Breast epithelium (tissue), 4 donors: ENCODE measurements at regions not wholly inside any gene's neighbourhood (a gene's known extent, or its start where the extent isn't known, plus 50 kb on each side); places are given as distances from the start of the nearest gene placed in this dataset.

Experiments used
- DNase-seq, 2 donors: peaks; one replicate each; pipeline ENCODE4 v3.0.0-alpha.2; 2019; ENCODE audit warnings: low spot score in 2 of 2
- H3K27ac ChIP-seq, 2 donors: fragments of 200-600 bp; sonication (generic) in 1 of 2; one replicate each; pipeline ENCODE4 v1.5.1; 2016 to 2019; ENCODE audit warnings: mild to moderate bottlenecking in 1 of 2
- H3K27me3 ChIP-seq, 2 donors: fragments of 200-600 bp; sonication (generic) in 1 of 2; one replicate each; pipeline versions ENCODE4 v1.5.1 to v1.6.0; 2017 to 2019; ENCODE audit warnings: control low read depth in 1 of 2, mild to moderate bottlenecking in 1 of 2
- H3K36me3 ChIP-seq: fragments of 200-600 bp; one replicate; pipeline ENCODE4 v1.5.1; 2019
- H3K4me1 ChIP-seq, 2 donors: fragments of 200-600 bp; sonication (generic); one replicate each; pipeline ENCODE4 v1.5.1; 2016 to 2019; ENCODE audit warnings: control low read depth in 1 of 2
- H3K4me3 ChIP-seq, 3 donors: fragments of 200-600 bp; sonication (generic); 1 replicate in 2 of 3; 2 replicates in 1 of 3; pipeline ENCODE4 v1.5.1; 2016 to 2019; ENCODE audit warnings: mild to moderate bottlenecking in 3 of 3, moderate library complexity in 2 of 3
- H3K9me3 ChIP-seq, 2 donors: fragments of 200-600 bp; sonication (generic) in 1 of 2; one replicate each; pipeline ENCODE4 v1.5.1; 2016 to 2019; ENCODE audit warnings: control low read depth in 1 of 2
- CTCF ChIP-seq, 3 donors: fragments of 450-650 bp; IDR thresholded peaks; one replicate each; pipeline ENCODE4 v1.5.1; 2016 to 2017; ENCODE audit warnings: antibody characterized with exemption in 3 of 3, mild to moderate bottlenecking in 3 of 3, moderate library complexity in 3 of 3
- POLR2A ChIP-seq: fragments of 450-650 bp; IDR thresholded peaks from one replicate; pipeline ENCODE4 v1.6.1; 2016; ENCODE audit warnings: antibody characterized with exemption, mild to moderate bottlenecking, moderate library complexity
- POLR2AphosphoS5 ChIP-seq, 3 donors: sonication (generic); formaldehyde crosslinking; IDR thresholded peaks; one replicate each; pipeline ENCODE4 v1.6.1; 2017; ENCODE audit warnings: antibody characterized with exemption in 3 of 3
- intact Hi-C: fragments of 100-400 bp; cut with DNase I; formaldehyde crosslinking; loops from one replicate; pipeline ENCODE4 v1.15.1; 2023; ENCODE audit warnings: low total_unique reads

DNA sequence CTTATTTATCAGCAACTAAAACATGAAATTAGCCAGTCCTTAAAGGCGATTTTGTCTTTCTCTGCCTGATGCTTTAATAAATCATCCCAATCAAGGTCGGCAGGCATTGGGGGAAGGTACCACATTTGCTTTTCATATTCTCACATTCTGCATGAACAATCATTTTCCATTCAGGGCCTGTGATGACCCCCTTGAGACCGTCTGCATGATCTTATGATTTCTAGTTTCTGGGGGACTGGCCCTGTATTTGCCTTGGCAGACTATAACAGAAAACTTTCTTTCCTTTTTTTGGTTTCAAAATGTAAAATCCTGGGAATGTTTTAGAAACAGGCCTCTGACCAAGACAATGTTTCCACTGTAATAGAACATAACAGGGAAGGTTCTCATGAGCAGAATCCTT lies 296.8 kb downstream of the IDS start:
- TF ChIP-seq POLR2A, result no peak
- no peak for TF ChIP-seq CTCF (IDR thresholded peaks at IDR 0.05)
- TF ChIP-seq POLR2AphosphoS5 (IDR thresholded peaks at IDR 0.05), result no peak
- DNase-seq, result no peak
- H3K27me3 ChIP-seq, result peaks cover 0 to 17% of the 10 kb centered on the region in 2 donors
- no peaks in the 10 kb centered on the region for H3K9me3 ChIP-seq
- H3K4me3 ChIP-seq, result no peak overlapping the region
- H3K4me1 ChIP-seq, result no peaks in the 10 kb centered on the region
- intact Hi-C loops, result no loop called here
- no peak overlapping the region for H3K27ac ChIP-seq
- no peaks in the 10 kb centered on the region for H3K36me3 ChIP-seq

- Histone ChIP-seq H3K27ac (no peak overlapping the region), H3K27me3 (peaks cover 0 to 17% of the 10 kb centered on the region in 2 donors), H3K9me3 (no peaks in the 10 kb centered on the region), H3K36me3 (no peaks in the 10 kb centered on the region), H3K4me1 (no peaks in the 10 kb centered on the region), H3K4me3 (no peak overlapping the region)
- TF ChIP-seq CTCF (IDR thresholded peaks at IDR 0.05) (no peak), POLR2AphosphoS5 (IDR thresholded peaks at IDR 0.05) (no peak), POLR2A (no peak)
- intact Hi-C loops, result no loop called here
- DNase-seq, result no peak
These were observed 297.6 kb downstream of the IDS start for GRCh38 chrX:149207518-149207917.

GRCh38 chrX:149205937-149206336 lies 299.2 kb downstream of the IDS start:
- Histone ChIP-seq H3K27ac (no peak overlapping the region), H3K27me3 (peaks cover 0 to 17% of the 10 kb centered on the region in 2 donors), H3K36me3 (peaks cover 4% of the 10 kb centered on the region), H3K9me3 (no peaks in the 10 kb centered on the region), H3K4me3 (no peak overlapping the region), H3K4me1 (no peaks in the 10 kb centered on the region)
- TF ChIP-seq POLR2A (no peak), CTCF (IDR thresholded peaks at IDR 0.05) (no peak), POLR2AphosphoS5 (IDR thresholded peaks at IDR 0.05) (no peak)
- intact Hi-C loops, result no loop called here
- DNase-seq, result no peak

- peaks cover 0 to 14% of the 10 kb centered on the region in 2 donors for H3K27me3 ChIP-seq
- no peaks in the 10 kb centered on the region for H3K9me3 ChIP-seq
- H3K27ac ChIP-seq, result no peak overlapping the region
- no peak for DNase-seq
- intact Hi-C loops, result no loop called here
- TF ChIP-seq CTCF (IDR thresholded peaks at IDR 0.05) (no peak), POLR2AphosphoS5 (IDR thresholded peaks at IDR 0.05) (no peak), POLR2A (no peak)
- H3K36me3 ChIP-seq, result peaks cover 4% of the 10 kb centered on the region
- no peak overlapping the region for H3K4me3 ChIP-seq
- H3K4me1 ChIP-seq, result no peaks in the 10 kb centered on the region
These were observed 300.0 kb downstream of the IDS start for GRCh38 chrX:149205081-149205480.

- Histone ChIP-seq H3K27me3 (peaks cover 0 to 12% of the 10 kb centered on the region in 2 donors), H3K27ac (no peak overlapping the region), H3K4me3 (no peak overlapping the region), H3K36me3 (peaks cover 4% of the 10 kb centered on the region), H3K4me1 (no peaks in the 10 kb centered on the region), H3K9me3 (no peaks in the 10 kb centered on the region)
- intact Hi-C loops, result no loop called here
- no peak for DNase-seq
- no peak for TF ChIP-seq POLR2AphosphoS5 (IDR thresholded peaks at IDR 0.05)
- TF ChIP-seq CTCF (IDR thresholded peaks at IDR 0.05), result no peak
- no peak for TF ChIP-seq POLR2A
These were observed 305.4 kb downstream of the IDS start for GRCh38 chrX:149199734-149200133.
